ENCODE measurements at regions not wholly inside any gene's neighbourhood (a gene's known extent, or its start where the extent isn't known, plus 50 kb on each side); places are given as distances from the start of the nearest gene placed in this dataset.

DNA sequence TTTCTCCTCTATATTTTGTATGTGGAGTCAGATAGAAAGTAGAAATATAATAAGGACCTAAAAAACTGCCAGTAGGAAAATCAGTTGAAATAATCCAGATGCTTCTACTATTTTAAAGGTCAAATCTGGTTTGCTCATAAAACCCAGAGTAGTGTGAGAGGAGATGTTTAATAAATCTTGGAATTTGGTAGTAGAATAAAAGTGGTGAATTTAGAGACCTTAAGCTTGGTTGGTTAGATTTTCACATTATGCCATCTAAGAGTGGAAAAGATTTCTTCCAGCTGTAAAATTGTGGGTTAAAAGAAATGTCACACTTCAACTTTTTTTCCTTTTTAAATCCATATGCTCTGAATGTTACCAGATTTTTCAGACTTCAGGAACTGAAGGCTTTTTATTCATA lies 266.4 kb upstream of the GOLIM4 start:
- no peak overlapping the region for H3K9ac ChIP-seq (ENCODE audit: low read length)
- H3K4me1 ChIP-seq (ENCODE audit: insufficient read depth, low read length) = no peaks in the 10 kb centered on the region
- no peak overlapping the region for H3K27ac ChIP-seq (ENCODE audit: low read depth, low read length)
- no peaks in the 10 kb centered on the region for H3K9me3 ChIP-seq (ENCODE audit: low read length)
- H3K27me3 ChIP-seq (ENCODE audit: control insufficient read depth in 1 of 2, insufficient read depth in 2 of 2, low read length in 2 of 2) = no peaks in the 10 kb centered on the region
- no peak overlapping the region for H3K4me3 ChIP-seq (ENCODE audit: low read depth in 1 of 2, low read length in 2 of 2)
- H3K36me3 ChIP-seq (ENCODE audit: insufficient read depth, low read length) = no peaks in the 10 kb centered on the region

DNA sequence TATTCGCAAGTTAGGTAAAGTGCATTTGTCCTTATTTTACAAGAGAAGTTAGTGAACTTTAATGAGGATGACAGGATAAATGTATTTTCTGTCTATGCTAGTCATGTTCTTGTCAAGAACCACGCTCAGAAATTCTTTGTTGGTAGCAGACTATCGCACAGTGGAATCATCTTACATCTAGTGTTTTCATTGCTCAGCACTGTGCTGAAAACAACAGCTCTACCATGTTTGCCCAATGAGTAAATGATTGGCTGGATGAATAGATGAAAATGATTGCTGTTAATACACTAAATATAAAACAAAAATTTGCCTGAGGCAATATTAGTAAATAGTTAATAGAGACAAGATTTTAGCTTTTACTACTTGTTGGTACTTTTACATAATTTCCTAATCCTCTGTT lies 265.3 kb upstream of the GOLIM4 start:
- no peak overlapping the region for H3K9ac ChIP-seq (ENCODE audit: low read length)
- no peaks in the 10 kb centered on the region for H3K36me3 ChIP-seq (ENCODE audit: insufficient read depth, low read length)

DNA sequence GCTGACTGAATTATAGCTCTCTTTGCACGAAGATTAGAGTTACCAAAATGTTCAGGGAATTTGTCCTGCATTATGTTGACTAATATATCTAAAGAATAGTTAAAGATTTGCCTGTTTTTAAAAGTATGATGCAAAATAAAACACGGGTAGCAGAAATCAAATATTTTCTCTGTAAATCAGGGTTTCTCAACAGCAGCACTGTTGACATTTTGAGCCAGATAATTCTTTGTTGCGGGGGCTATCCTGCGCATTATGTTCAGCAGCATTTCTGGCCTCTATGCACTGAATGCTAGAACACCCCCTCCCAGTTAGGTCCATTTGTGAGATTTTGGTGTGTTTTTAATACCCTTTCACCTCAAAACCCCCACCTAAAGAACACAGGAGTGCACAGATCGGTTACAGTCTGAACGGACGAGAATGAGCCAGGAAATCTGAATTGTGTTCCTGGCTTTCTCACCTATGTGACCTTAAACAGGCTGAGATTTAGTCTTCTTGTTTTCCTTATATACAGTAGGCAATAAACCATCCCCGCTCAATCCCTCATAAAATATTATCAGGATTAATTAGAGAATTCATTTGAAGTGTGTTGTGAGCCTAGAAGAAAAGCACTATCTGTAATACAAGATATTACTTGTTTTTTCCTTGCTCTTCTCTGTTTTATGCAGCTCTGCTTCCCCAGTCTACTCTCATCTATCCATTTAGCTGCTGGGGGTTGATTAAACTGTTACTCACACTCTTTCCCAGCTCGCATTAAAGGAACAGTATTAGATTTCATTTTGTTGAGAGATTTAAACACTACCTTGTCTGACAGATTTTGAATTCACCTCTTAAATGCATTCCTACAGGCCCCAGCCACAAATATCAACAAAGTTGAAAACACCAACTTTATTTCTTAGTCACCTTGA lies 247.5 kb upstream of the GOLIM4 start:
- no peaks in the 10 kb centered on the region for H3K4me1 ChIP-seq (ENCODE audit: insufficient read depth, low read length)
- H3K4me3 ChIP-seq (ENCODE audit: low read depth in 1 of 2, low read length in 2 of 2) = no peak overlapping the region
- no peak overlapping the region for H3K9ac ChIP-seq (ENCODE audit: low read length)
- no peaks in the 10 kb centered on the region for H3K27me3 ChIP-seq (ENCODE audit: control insufficient read depth in 1 of 2, insufficient read depth in 2 of 2, low read length in 2 of 2)
- H3K9me3 ChIP-seq (ENCODE audit: low read length) = no peaks in the 10 kb centered on the region
- no peaks in the 10 kb centered on the region for H3K36me3 ChIP-seq (ENCODE audit: insufficient read depth, low read length)
- H3K27ac ChIP-seq (ENCODE audit: low read depth, low read length) = no peak overlapping the region

More for the DNA sequence above, 265.3 kb upstream of the GOLIM4 start:
- H3K27me3 ChIP-seq (ENCODE audit: control insufficient read depth in 1 of 2, insufficient read depth in 2 of 2, low read length in 2 of 2) = no peaks in the 10 kb centered on the region
- H3K27ac ChIP-seq (ENCODE audit: low read depth, low read length) = no peak overlapping the region
- no peak overlapping the region for H3K4me3 ChIP-seq (ENCODE audit: low read depth in 1 of 2, low read length in 2 of 2)
- H3K4me1 ChIP-seq (ENCODE audit: insufficient read depth, low read length) = no peaks in the 10 kb centered on the region
- no peaks in the 10 kb centered on the region for H3K9me3 ChIP-seq (ENCODE audit: low read length)

DNA sequence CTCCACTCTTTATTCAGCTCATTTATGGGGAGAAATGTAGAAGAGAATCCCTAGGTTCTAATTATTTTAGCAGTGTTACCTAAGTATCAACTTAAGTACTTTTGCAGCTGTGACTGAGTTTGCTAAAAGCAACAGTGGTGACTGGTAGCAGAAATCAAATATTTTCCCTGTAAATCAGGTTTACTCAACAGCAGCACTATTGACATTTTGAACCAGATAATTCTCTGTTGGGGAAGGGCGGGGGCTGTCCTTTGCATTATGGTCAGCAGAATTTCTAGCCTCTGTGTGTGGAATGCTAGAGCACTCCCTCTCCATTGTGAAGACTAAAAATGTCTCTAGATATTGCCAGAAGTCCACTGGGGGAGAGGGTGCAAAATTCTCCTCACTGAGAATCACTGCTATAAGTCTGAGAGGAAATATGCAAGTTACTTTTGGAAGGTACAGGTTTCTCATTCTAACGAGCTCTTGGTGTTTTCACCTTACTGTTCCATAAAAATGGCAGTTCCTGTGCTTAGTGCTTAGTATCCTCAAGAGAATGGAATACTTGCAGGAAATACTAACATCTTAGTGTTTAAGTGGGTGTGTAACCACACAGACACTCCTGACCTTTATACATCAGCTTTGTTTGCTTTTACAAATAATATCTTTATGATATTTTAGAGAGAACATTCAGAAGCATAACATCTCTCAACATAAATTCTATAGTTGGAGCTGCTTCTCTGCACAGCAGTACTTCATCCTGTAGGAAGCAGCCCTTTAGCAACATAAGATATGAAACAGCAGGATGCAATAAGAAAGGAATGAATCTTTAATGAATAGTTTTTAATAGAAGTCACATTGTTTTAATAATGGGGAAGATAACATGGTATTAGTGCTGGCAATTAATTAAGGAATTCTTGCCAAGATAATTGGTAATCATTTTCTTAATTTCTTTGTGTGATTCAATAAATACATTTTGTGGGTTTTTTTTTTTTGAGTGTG lies 246.5 kb upstream of the GOLIM4 start:
- Histone ChIP-seq H3K4me1 (ENCODE audit: insufficient read depth, low read length) (no peaks in the 10 kb centered on the region), H3K27me3 (ENCODE audit: control insufficient read depth in 1 of 2, insufficient read depth in 2 of 2, low read length in 2 of 2) (no peaks in the 10 kb centered on the region), H3K4me3 (ENCODE audit: low read depth in 1 of 2, low read length in 2 of 2) (no peak overlapping the region), H3K27ac (ENCODE audit: low read depth, low read length) (no peak overlapping the region), H3K9me3 (ENCODE audit: low read length) (no peaks in the 10 kb centered on the region), H3K36me3 (ENCODE audit: insufficient read depth, low read length) (no peaks in the 10 kb centered on the region), H3K9ac (ENCODE audit: low read length) (no peak overlapping the region)

DNA sequence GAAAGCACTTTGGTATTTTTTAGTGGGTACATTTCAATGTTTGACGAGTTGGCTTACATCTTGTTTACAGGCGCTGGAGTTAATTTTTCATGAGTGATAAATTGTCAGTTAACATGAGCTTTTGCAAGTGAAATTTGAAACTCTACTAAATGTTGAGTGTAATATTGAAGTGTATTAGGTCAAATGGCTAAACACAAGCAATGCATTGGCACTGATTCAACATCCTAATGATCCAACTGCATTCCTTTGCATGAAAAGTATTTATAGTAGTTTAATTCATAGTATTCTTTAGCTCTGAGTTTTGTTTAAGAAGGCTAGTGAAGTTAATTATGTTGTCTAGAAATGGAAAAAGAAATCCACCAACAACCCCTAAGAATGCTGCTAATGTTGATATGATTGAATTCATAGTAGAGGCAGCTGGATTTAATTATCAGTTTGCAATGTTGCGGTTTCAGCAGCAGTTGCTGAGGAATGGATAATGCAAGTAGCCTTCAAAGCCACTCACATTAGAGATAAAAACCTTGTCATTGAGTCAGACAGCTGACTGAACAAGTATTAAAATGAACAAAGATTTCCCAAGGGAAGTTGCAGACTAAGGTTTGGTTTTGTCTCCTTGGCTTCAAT lies 245.6 kb upstream of the GOLIM4 start:
- H3K4me1 ChIP-seq (ENCODE audit: insufficient read depth, low read length) = no peaks in the 10 kb centered on the region
- no peaks in the 10 kb centered on the region for H3K9me3 ChIP-seq (ENCODE audit: low read length)
- H3K36me3 ChIP-seq (ENCODE audit: insufficient read depth, low read length) = no peaks in the 10 kb centered on the region
- no peak overlapping the region for H3K27ac ChIP-seq (ENCODE audit: low read depth, low read length)
- no peak overlapping the region for H3K9ac ChIP-seq (ENCODE audit: low read length)
- no peaks in the 10 kb centered on the region for H3K27me3 ChIP-seq (ENCODE audit: control insufficient read depth in 1 of 2, insufficient read depth in 2 of 2, low read length in 2 of 2)
- H3K4me3 ChIP-seq (ENCODE audit: low read depth in 1 of 2, low read length in 2 of 2) = no peak overlapping the region

DNA sequence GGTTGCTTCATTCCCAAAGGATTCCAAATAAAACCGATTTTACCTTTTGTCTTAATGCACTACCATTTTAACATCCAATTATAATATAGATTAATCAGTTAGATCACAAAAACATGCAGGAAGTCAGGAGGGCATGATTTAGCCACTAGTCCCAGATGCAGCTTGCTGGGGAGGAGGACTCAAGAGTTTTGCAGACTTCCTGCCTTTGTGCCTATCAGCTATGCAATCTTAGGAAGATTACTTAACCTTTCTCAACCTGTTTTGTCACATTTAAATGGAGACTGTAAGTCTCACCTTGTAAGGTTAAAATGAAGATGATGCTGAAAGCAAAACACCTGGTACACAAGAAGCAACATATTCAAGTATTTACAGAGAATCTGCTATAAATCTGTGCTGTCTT lies 242.4 kb upstream of the GOLIM4 start:
- no peaks in the 10 kb centered on the region for H3K9me3 ChIP-seq (ENCODE audit: low read length)
- H3K27ac ChIP-seq (ENCODE audit: low read depth, low read length) = no peak overlapping the region
- no peak overlapping the region for H3K4me3 ChIP-seq (ENCODE audit: low read depth in 1 of 2, low read length in 2 of 2)
- H3K4me1 ChIP-seq (ENCODE audit: insufficient read depth, low read length) = no peaks in the 10 kb centered on the region
- no peaks in the 10 kb centered on the region for H3K36me3 ChIP-seq (ENCODE audit: insufficient read depth, low read length)
- H3K9ac ChIP-seq (ENCODE audit: low read length) = no peak overlapping the region
- no peaks in the 10 kb centered on the region for H3K27me3 ChIP-seq (ENCODE audit: control insufficient read depth in 1 of 2, insufficient read depth in 2 of 2, low read length in 2 of 2)

DNA sequence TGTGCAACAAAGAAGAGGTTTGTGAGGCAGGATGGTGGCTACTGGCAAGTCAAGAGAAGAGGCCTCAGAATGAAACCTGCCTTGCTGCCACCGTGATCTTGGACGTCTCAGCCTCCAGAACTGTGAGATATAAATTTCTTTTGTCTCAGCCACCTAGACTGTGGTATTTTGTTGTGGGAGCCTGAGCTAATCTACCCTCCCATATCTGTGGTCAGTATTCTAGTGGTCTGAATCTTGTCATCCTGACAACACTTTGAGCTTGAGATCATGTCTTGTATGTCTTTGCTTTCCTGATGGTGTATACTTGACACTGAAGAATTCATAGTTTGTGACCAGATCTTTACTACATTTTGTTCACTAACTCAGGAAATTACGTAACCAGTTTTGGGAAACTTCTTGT lies 240.6 kb upstream of the GOLIM4 start:
- Histone ChIP-seq H3K27ac (ENCODE audit: low read depth, low read length) (no peak overlapping the region), H3K36me3 (ENCODE audit: insufficient read depth, low read length) (no peaks in the 10 kb centered on the region), H3K4me3 (ENCODE audit: low read depth in 1 of 2, low read length in 2 of 2) (no peak overlapping the region), H3K9me3 (ENCODE audit: low read length) (no peaks in the 10 kb centered on the region), H3K27me3 (ENCODE audit: control insufficient read depth in 1 of 2, insufficient read depth in 2 of 2, low read length in 2 of 2) (no peaks in the 10 kb centered on the region), H3K9ac (ENCODE audit: low read length) (no peak overlapping the region), H3K4me1 (ENCODE audit: insufficient read depth, low read length) (no peaks in the 10 kb centered on the region)

DNA sequence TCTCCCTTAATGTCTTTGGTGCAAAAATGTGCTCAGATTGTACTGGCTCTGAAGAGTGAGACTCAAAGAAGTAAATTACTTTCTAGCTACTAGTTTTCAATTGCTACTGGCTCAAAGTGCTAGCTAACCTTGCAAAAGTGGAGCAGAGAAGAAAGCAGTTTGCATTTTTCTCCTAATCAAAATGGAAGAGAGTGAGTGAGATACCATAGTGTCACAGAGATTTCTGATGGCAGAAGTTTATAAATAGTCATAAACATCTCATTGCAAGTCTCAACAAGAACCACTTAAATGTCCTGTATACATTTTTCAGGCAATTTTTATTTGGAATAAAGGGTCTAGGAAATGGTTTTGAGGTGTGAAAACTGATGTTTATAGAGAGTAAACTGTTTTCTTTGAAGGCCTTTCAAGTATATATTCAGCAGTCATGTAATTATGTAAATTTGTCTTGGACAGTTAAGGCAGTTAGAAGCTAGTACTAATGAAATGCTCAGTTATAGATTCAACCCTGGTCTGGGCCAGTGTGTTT lies 237.7 kb upstream of the GOLIM4 start:
- Histone ChIP-seq H3K4me3 (ENCODE audit: low read depth in 1 of 2, low read length in 2 of 2) (no peak overlapping the region), H3K27me3 (ENCODE audit: control insufficient read depth in 1 of 2, insufficient read depth in 2 of 2, low read length in 2 of 2) (no peaks in the 10 kb centered on the region), H3K4me1 (ENCODE audit: insufficient read depth, low read length) (no peaks in the 10 kb centered on the region), H3K36me3 (ENCODE audit: insufficient read depth, low read length) (no peaks in the 10 kb centered on the region), H3K27ac (ENCODE audit: low read depth, low read length) (no peak overlapping the region), H3K9ac (ENCODE audit: low read length) (no peak overlapping the region), H3K9me3 (ENCODE audit: low read length) (no peaks in the 10 kb centered on the region)

DNA sequence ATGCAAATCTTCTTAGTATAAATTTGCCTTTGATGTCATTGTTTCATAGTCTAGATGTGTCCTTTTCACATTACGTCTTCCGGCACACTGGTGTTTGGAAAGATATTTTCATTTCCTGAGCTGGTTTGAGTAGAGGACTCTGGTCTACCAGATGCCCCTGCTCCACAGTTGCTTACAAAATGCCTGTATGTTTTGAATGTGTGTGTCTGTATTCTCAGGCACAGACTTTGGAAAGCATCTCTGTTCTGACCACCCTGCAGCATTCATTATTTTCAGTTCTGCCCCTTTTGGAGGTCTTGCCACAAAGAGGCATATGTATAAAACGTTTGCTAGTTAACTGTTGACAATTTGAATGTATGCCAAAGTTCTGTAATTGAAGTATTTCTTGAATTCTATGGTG lies 236.0 kb upstream of the GOLIM4 start:
- H3K27me3 ChIP-seq (ENCODE audit: control insufficient read depth in 1 of 2, insufficient read depth in 2 of 2, low read length in 2 of 2) = no peaks in the 10 kb centered on the region
- H3K36me3 ChIP-seq (ENCODE audit: insufficient read depth, low read length) = no peaks in the 10 kb centered on the region
- no peak overlapping the region for H3K9ac ChIP-seq (ENCODE audit: low read length)
- no peaks in the 10 kb centered on the region for H3K4me1 ChIP-seq (ENCODE audit: insufficient read depth, low read length)
- no peaks in the 10 kb centered on the region for H3K9me3 ChIP-seq (ENCODE audit: low read length)
- H3K4me3 ChIP-seq (ENCODE audit: low read depth in 1 of 2, low read length in 2 of 2) = no peak overlapping the region
- no peak overlapping the region for H3K27ac ChIP-seq (ENCODE audit: low read depth, low read length)

DNA sequence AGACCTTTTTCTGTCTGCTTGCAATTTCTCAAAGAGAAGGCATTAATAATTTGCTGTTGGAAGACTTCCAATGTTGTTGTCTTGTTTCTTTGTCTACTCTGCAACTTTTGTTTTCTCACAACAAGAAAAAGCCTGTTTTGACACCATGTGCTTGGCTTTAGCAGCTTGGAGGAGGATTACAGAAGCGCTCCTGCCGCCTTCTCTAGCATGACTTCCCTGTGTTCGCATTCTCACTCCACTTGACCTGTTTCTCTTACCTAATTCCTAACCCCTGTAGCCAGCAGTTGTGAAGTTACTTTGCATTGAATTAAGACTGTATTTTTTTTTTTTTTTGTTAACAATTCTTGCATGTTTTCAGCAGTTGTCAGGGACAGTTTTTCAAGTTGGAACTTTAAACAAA lies 235.3 kb upstream of the GOLIM4 start:
- H3K4me1 ChIP-seq (ENCODE audit: insufficient read depth, low read length) = no peaks in the 10 kb centered on the region
- no peaks in the 10 kb centered on the region for H3K27me3 ChIP-seq (ENCODE audit: control insufficient read depth in 1 of 2, insufficient read depth in 2 of 2, low read length in 2 of 2)
- no peak overlapping the region for H3K9ac ChIP-seq (ENCODE audit: low read length)
- no peaks in the 10 kb centered on the region for H3K9me3 ChIP-seq (ENCODE audit: low read length)
- no peaks in the 10 kb centered on the region for H3K36me3 ChIP-seq (ENCODE audit: insufficient read depth, low read length)
- H3K4me3 ChIP-seq (ENCODE audit: low read depth in 1 of 2, low read length in 2 of 2) = no peak overlapping the region
- H3K27ac ChIP-seq (ENCODE audit: low read depth, low read length) = no peak overlapping the region

DNA sequence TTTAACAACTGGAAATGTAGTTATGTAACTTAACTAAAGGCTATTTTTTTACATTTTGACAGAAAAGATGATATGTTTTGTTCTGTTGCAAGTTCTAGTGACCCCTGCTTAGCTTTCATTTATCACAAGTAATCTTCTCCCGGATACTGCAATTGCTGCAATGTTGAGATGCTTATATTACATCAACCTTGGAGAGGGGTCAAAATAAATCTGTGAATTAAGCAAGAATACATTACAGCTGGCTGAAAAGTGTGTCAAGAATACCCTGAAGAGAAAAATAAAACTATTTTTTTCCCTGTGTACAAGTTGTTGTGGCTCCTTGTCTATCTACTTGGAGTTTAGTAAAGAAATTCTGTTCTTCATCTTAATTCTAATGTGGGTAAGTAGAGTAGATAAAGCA lies 232.1 kb upstream of the GOLIM4 start:
- Histone ChIP-seq H3K4me3 (ENCODE audit: low read depth in 1 of 2, low read length in 2 of 2) (no peak overlapping the region), H3K27ac (ENCODE audit: low read depth, low read length) (no peak overlapping the region), H3K36me3 (ENCODE audit: insufficient read depth, low read length) (no peaks in the 10 kb centered on the region), H3K9ac (ENCODE audit: low read length) (no peak overlapping the region), H3K27me3 (ENCODE audit: control insufficient read depth in 1 of 2, insufficient read depth in 2 of 2, low read length in 2 of 2) (no peaks in the 10 kb centered on the region), H3K4me1 (ENCODE audit: insufficient read depth, low read length) (no peaks in the 10 kb centered on the region), H3K9me3 (ENCODE audit: low read length) (no peaks in the 10 kb centered on the region)
